ENCODE measurements at regions not wholly inside any gene's neighbourhood (a gene's known extent, or its start where the extent isn't known, plus 50 kb on each side); places are given as distances from the start of the nearest gene placed in this dataset.

DNA sequence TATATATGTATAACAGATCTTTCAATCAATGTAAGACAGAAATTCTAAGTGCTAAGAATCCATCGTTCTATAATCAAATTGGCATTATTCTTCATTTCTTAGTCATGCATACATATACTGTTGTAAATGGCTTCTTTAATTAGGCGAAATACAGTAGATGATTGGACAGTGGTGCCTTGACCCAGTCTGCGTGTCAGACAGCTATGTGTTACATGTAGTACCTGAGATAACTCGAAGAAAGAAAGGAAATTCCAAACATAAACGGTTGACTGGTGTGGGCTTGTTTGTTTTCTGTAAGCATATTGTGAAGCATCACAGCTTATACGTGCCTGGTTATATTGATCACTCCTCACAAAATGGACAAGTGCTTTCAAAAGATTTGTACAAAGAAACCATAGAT, 210.5 kb downstream of the ETNK1 start:
- TF ChIP-seq, protein P1, sequence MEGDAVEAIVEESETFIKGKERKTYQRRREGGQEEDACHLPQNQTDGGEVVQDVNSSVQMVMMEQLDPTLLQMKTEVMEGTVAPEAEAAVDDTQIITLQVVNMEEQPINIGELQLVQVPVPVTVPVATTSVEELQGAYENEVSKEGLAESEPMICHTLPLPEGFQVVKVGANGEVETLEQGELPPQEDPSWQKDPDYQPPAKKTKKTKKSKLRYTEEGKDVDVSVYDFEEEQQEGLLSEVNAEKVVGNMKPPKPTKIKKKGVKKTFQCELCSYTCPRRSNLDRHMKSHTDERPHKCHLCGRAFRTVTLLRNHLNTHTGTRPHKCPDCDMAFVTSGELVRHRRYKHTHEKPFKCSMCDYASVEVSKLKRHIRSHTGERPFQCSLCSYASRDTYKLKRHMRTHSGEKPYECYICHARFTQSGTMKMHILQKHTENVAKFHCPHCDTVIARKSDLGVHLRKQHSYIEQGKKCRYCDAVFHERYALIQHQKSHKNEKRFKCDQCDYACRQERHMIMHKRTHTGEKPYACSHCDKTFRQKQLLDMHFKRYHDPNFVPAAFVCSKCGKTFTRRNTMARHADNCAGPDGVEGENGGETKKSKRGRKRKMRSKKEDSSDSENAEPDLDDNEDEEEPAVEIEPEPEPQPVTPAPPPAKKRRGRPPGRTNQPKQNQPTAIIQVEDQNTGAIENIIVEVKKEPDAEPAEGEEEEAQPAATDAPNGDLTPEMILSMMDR (IDR thresholded peaks at IDR 0.05; ENCODE audit: low read depth, low read length, poor library complexity, severe bottlenecking): no peak
- no peak for TF ChIP-seq EZH2phosphoT487 (IDR thresholded peaks at IDR 0.05; ENCODE audit: borderline replicate concordance, low read length)
